ENCODE measurements at regions not wholly inside any gene's neighbourhood (a gene's known extent, or its start where the extent isn't known, plus 50 kb on each side); places are given as distances from the start of the nearest gene placed in this dataset.

- POLR2A ChIA-PET: no interaction called here
- CTCF ChIA-PET: interaction anchor here (1.0 kb wide), 1 partner anchor 67 kb away, joined by 3 read pairs; no protein-coding TSS in a partner anchor
- TF ChIP-seq, protein P1, sequence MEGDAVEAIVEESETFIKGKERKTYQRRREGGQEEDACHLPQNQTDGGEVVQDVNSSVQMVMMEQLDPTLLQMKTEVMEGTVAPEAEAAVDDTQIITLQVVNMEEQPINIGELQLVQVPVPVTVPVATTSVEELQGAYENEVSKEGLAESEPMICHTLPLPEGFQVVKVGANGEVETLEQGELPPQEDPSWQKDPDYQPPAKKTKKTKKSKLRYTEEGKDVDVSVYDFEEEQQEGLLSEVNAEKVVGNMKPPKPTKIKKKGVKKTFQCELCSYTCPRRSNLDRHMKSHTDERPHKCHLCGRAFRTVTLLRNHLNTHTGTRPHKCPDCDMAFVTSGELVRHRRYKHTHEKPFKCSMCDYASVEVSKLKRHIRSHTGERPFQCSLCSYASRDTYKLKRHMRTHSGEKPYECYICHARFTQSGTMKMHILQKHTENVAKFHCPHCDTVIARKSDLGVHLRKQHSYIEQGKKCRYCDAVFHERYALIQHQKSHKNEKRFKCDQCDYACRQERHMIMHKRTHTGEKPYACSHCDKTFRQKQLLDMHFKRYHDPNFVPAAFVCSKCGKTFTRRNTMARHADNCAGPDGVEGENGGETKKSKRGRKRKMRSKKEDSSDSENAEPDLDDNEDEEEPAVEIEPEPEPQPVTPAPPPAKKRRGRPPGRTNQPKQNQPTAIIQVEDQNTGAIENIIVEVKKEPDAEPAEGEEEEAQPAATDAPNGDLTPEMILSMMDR (IDR thresholded peaks at IDR 0.05; ENCODE audit: control extremely low read depth, extremely low read depth, low read depth, missing control alignments): no peak
- no peak for DNase-seq (ENCODE audit: extremely low spot score)
These were observed 389.5 kb upstream of the B3GAT1 start for GRCh38 chr11:134801570-134801969.

DNA sequence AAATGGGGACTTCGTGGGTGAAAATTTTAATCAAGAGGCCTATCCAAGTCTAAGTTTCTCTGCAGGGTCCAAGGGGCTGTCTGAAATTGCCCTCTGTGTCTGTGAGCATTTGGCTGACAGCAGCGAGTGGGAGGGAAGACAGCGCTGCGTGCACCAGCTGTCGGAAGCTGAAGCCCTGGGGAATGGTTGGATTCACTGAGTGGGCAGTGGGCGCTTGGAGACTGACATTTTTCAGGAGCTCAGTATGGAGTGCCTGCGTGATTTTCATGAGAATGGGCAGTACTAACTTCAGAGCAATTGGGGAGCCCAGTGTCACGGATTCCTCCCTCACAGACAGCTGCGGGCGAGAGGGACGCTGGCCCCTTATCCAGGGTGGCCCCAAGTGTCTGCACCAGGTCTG lies 388.8 kb upstream of the B3GAT1 start:
- ChIA-PET POLR2A (no interaction called here), CTCF (interaction anchor here (1.0 kb wide), 1 partner anchor 68 kb away, joined by 3 read pairs; no protein-coding TSS in a partner anchor)
- no peak for DNase-seq (ENCODE audit: extremely low spot score)
- TF ChIP-seq, protein P1 (IDR thresholded peaks at IDR 0.05; ENCODE audit: control extremely low read depth, extremely low read depth, low read depth, missing control alignments): no peak

GRCh38 chr11:134800130-134800529 lies 388.1 kb upstream of the B3GAT1 start:
- TF ChIP-seq, protein P1 (IDR thresholded peaks at IDR 0.05; ENCODE audit: control extremely low read depth, extremely low read depth, low read depth, missing control alignments): no peak
- ChIA-PET POLR2A (no interaction called here), CTCF (no interaction called here)
- no peak for DNase-seq (ENCODE audit: extremely low spot score)

DNA sequence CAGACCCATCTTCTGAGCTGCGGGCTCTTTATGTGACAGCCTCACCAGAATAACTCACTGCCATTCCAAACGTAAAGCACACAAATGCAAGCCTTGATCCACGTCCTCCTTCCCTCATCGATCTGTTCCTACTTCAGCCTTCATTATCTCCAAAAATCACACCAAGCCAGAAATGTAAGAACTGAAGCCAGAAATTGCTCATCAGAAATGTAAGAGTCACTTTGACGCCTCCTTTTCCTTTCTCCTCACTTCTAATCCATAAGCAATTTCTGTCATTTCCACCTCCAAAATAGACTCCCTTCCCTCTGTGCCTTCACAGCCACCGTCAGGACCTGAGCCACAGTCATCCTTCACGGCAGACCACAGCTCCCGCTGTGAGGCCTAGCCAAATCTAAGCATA lies 387.3 kb upstream of the B3GAT1 start:
- TF ChIP-seq, protein P1 (IDR thresholded peaks at IDR 0.05; ENCODE audit: control extremely low read depth, extremely low read depth, low read depth, missing control alignments): no peak
- CTCF ChIA-PET: no interaction called here
- DNase-seq (ENCODE audit: extremely low spot score): no peak
- POLR2A ChIA-PET: no interaction called here

GRCh38 chr11:134797411-134798089 lies 385.5 kb upstream of the B3GAT1 start:
- POLR2A ChIA-PET: no interaction called here
- CTCF ChIA-PET: no interaction called here
- TF ChIP-seq, protein P1 (IDR thresholded peaks at IDR 0.05; ENCODE audit: control extremely low read depth, extremely low read depth, low read depth, missing control alignments): no peak
- no peak for DNase-seq (ENCODE audit: extremely low spot score)

DNA sequence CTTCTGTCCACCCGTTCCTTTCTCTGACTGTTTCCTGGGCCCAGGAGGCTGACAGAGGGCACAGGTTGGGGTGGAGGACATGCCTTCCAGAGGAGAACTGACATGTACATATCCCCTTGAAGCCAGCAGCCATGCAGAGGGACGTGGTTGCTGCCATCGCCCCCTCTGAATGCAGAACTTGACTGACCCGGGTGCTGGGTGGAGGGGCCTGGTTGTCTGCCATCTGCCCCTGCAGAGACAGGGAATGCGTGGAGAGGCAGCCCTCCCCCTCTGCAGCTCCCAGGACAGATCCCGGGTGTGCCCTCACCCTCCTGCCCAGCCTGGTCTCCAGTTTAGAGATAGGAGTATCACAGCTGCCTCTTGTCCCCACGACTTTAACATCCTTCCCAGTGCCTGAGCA lies 383.0 kb upstream of the B3GAT1 start:
- CTCF ChIA-PET: no interaction called here
- TF ChIP-seq, protein P1 (IDR thresholded peaks at IDR 0.05; ENCODE audit: control extremely low read depth, extremely low read depth, low read depth, missing control alignments): no peak
- POLR2A ChIA-PET: no interaction called here
- no peak for DNase-seq (ENCODE audit: extremely low spot score)

All from GM10248 (cell line).